ENCODE measurements at regions not wholly inside any gene's neighbourhood (a gene's known extent, or its start where the extent isn't known, plus 50 kb on each side); places are given as distances from the start of the nearest gene placed in this dataset.

GRCh38 chr3:76683256-76683655 is 356.6 kb upstream of the ROBO2 start:
- DNase-seq (ENCODE audit: low spot score) = no peak
- H3K27ac ChIP-seq = no peak overlapping the region
- H3K4me3 ChIP-seq = no peak overlapping the region
- no peaks in the 10 kb centered on the region for H3K36me3 ChIP-seq
- no peaks in the 10 kb centered on the region for H3K4me1 ChIP-seq
- no peaks in the 10 kb centered on the region for H3K9me3 ChIP-seq
- no peak for TF ChIP-seq CTCF (IDR thresholded peaks at IDR 0.05)
- H3K27me3 ChIP-seq = no peaks in the 10 kb centered on the region

GRCh38 chr3:76684946-76685345 is 355.0 kb upstream of the ROBO2 start:
- Histone ChIP-seq H3K27ac (no peak overlapping the region), H3K4me3 (no peak overlapping the region), H3K4me1 (no peaks in the 10 kb centered on the region), H3K27me3 (no peaks in the 10 kb centered on the region), H3K9me3 (no peaks in the 10 kb centered on the region), H3K36me3 (no peaks in the 10 kb centered on the region)
- no peak for TF ChIP-seq CTCF (IDR thresholded peaks at IDR 0.05)
- no peak for DNase-seq (ENCODE audit: low spot score)

- no peak overlapping the region for H3K4me3 ChIP-seq
- DNase-seq (ENCODE audit: low spot score) = no peak
- no peaks in the 10 kb centered on the region for H3K27me3 ChIP-seq
- H3K9me3 ChIP-seq = no peaks in the 10 kb centered on the region
- no peaks in the 10 kb centered on the region for H3K36me3 ChIP-seq
- no peak for TF ChIP-seq CTCF (IDR thresholded peaks at IDR 0.05)
- no peaks in the 10 kb centered on the region for H3K4me1 ChIP-seq
- H3K27ac ChIP-seq = no peak overlapping the region
Measured at GRCh38 chr3:76685858-76686257, 354.0 kb upstream of the ROBO2 start.

GRCh38 chr3:76687019-76687418 is 352.9 kb upstream of the ROBO2 start:
- H3K4me3 ChIP-seq = no peak overlapping the region
- no peak overlapping the region for H3K27ac ChIP-seq
- no peaks in the 10 kb centered on the region for H3K9me3 ChIP-seq
- H3K4me1 ChIP-seq = no peaks in the 10 kb centered on the region
- H3K36me3 ChIP-seq = no peaks in the 10 kb centered on the region
- TF ChIP-seq CTCF (IDR thresholded peaks at IDR 0.05) = no peak
- DNase-seq (ENCODE audit: low spot score) = no peak
- H3K27me3 ChIP-seq = no peaks in the 10 kb centered on the region

- Histone ChIP-seq H3K36me3 (no peaks in the 10 kb centered on the region), H3K4me1 (no peaks in the 10 kb centered on the region), H3K9me3 (no peaks in the 10 kb centered on the region), H3K4me3 (no peak overlapping the region), H3K27me3 (no peaks in the 10 kb centered on the region), H3K27ac (no peak overlapping the region)
- no peak for TF ChIP-seq CTCF (IDR thresholded peaks at IDR 0.05)
- DNase-seq (ENCODE audit: low spot score) = no peak
Measured at GRCh38 chr3:76694063-76694462, 345.8 kb upstream of the ROBO2 start.

- no peaks in the 10 kb centered on the region for H3K36me3 ChIP-seq
- H3K27me3 ChIP-seq = no peaks in the 10 kb centered on the region
- no peak for TF ChIP-seq CTCF (IDR thresholded peaks at IDR 0.05)
- H3K4me3 ChIP-seq = no peak overlapping the region
- DNase-seq (ENCODE audit: low spot score) = no peak
- no peaks in the 10 kb centered on the region for H3K9me3 ChIP-seq
- H3K27ac ChIP-seq = no peak overlapping the region
- H3K4me1 ChIP-seq = no peaks in the 10 kb centered on the region
Measured at GRCh38 chr3:76698136-76698706, 341.7 kb upstream of the ROBO2 start.
